T-helper 2 cell treated with Interferon-gamma antibody and Interleukin-4, amounts not matched to agents 100 ng/mL and 5 ng/mL, for 36 hours (primary cell): ENCODE measurements at regions not wholly inside any gene's neighbourhood (a gene's known extent, or its start where the extent isn't known, plus 50 kb on each side); places are given as distances from the start of the nearest gene placed in this dataset.

Experiments
- intact Hi-C: fragments of 100-400 bp; cut with micrococcal nuclease; formaldehyde crosslinking; loops from one replicate; pipeline ENCODE4 v1.15.1; 2023

DNA sequence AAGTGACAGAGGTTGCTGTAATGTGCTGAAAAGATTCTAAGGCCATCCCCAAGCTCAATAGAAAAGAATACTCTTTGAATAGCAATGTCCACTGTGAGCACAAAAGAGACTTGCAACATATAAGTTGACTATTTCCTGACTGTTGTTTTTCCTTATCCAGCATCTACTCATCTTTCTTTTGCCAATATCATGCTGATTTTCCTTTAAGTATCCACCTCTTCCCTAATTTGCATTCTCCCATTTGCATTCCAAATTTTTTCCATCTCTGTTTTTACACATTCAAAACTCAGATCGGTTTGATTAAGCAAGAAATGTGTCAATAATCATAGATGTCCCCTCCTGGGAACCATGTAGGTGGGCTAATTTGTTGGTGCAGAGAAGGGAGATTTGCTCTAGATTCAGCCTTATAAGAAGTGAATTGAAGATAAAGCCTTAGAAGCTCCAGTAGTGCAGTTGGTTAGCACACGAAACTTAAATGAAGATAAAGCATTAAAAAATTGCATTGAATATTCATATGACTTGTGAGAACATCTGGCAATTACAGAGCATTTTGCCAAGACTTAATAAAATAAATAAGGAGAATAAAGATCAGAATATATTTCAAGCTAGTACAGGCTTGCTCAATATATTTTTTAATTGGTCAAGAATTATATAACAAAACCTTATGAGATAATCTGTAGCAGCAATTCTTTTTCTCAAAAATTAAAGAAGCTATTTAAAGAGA, 267.6 kb downstream of the TMEM167A start:
- intact Hi-C loops = no loop called here

DNA sequence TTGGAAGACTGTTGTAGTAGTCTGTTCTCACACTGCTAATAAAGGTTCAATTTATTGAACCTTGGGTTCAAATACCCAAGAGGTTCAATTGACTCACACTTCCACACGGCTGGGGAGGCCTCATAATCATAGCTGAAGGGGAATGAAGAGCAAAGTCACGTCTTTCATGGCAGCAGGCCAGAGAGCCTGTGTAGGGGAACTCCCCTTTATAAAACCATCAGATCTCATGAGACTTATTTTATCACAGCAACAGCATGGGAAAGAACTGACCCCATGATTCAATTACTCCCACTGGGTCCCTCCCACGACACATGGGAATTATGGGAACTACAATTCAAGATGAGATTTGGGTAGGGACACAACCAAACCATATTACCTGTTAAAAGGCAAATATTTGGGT, 268.2 kb downstream of the TMEM167A start:
- intact Hi-C loops = no loop called here

DNA sequence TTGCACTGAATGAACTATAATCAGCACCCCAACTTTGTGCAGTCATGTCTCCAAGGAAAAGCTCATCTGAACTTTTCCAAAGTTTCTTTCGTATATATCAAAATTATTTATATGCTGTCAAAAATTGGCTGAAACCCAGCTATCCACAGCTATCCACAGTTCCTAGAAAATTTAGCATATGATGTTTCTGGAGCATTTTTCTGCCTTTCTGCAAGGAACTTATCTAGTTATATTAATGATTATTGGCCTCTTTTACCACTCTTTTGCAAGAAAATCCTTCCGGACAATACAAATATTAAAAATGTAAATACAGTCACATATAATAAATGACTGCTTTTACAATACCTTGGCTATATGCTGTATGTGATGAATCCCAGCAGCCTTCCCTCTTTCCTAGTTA, 270.2 kb downstream of the TMEM167A start:
- intact Hi-C loops = no loop called here

DNA sequence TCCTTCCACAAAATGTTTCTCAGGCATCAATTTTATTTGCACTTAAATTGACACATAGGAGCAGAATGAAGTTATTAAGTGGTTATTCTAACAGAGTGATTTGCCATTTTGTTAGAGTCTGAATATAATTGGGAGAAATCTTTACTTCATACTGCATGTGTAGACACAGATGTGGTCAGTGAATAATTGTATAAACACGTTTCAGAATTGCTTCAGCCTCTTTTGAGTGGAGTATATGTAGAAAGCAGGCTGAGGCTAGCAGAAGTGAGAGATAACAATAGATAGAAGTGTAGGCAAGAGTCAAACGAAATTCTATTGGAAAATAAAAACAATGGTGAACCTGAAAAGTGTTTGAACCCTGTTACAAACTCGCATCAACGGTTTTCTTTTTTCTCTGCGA, 270.7 kb downstream of the TMEM167A start:
- intact Hi-C loops = no loop called here

DNA sequence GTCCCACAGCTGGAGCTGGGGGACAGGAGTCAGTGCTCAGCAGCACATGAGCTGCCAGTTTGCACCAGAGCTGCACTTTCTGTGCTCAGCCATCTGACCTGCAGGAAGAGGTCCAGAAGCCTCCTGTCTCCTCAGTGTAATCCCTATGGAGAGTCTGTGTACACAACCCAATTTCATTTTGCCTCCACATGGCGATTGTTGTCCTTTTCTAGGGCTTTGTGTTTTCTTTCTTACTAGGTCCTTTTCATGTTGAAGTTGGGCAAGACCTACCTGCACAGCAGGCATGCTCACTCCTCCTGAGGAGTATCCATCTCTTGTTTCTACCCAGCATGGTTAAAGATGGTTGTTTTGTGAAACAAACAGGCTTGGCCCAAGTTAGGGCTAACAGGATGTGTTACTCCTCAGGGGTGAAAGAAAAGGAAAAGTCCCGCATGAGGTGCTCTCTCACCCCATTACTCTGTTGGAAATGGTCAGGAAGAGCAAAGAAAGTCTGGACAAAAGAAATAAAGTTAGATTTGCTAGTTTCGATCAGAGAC, 273.0 kb downstream of the TMEM167A start:
- intact Hi-C loops = no loop called here

DNA sequence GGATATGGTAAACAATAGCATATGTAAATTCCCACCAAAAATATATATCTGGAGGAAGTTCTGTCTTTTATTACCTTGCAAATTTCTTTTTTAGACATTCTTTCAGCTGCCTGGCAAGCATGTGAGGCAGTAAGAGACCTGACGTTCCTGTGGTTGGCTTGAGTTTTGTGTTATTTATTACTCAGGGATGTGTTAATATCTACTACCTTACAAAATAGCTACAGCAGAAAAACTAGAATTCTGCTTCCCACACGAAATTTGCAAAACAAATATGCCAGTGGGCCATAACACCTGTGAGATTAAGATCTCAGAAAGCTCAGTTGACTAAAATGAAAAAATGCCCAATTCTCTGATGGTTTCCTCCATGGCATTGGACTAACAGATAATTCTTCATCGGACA, 274.2 kb downstream of the TMEM167A start:
- intact Hi-C loops = no loop called here

DNA sequence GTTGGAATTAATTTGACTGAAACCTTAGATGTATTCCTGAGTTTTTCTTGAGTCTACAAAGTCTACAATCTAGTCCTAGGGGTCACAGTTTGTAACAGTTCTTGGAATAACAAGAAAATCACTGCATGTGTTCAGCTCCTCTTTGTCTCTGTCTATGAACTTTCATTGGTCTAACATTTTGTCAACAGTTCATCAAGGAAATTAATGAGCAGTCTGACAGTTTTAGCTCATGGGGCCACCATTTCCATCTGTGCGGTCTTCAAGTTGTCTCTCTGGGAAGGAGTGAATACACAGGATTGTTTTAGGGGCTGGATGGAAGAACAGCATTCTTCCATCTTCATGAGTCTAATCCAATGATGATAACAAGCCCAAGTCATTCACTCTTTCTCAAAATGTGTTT, 276.4 kb downstream of the TMEM167A start:
- intact Hi-C loops = no loop called here

DNA sequence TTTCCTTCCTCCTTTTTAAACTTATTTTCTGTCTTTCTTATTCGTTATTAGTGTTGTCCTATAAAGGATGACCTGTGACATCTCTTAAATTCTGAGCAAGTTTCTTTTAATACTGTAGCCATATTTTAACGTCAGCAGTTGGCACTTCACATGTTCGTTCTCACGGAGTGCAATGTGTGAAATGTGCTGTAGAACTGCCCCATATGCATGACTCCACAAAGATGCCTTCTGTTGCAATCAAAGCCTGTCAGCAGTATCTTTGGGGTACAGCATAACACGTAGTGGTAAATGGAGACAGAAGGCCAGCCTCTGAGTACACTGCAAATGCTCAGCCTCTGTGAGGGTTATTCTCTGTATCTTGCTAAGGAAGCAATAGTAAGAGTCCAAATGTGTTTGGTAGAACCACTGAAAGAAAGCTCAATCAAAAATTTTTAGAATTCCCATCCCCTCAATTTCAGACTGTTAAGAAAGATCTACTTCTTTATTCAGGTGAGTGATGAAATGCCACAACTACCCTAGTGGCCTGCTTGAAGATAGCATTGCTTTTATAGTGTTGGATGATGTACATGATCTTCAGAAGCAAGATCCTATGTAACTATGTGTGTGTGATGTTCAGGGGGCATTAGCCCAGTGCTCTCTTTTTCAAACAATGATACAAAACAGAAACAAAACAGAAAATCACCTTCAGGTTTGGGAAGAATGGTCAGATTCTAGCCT, 277.7 kb downstream of the TMEM167A start:
- intact Hi-C loops = no loop called here

DNA sequence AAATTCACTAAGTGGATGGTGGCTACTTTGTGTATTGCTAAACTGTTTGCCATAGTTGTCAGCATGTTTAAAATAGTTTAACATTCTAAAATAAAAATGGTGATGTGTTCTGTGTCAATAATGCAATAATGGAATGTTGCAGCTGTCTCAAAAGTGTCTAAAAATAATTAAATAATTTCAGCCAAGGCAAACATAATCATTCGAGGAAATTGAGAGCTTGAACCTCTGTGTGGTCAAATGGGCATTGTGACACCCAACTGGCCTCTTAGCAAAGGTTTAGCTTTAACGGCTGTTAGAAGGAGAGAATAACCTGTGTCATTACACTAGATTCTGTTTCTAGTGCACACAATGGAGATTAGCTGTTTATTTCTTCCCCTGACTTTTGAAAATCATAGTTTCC, 278.5 kb downstream of the TMEM167A start:
- intact Hi-C loops = no loop called here

DNA sequence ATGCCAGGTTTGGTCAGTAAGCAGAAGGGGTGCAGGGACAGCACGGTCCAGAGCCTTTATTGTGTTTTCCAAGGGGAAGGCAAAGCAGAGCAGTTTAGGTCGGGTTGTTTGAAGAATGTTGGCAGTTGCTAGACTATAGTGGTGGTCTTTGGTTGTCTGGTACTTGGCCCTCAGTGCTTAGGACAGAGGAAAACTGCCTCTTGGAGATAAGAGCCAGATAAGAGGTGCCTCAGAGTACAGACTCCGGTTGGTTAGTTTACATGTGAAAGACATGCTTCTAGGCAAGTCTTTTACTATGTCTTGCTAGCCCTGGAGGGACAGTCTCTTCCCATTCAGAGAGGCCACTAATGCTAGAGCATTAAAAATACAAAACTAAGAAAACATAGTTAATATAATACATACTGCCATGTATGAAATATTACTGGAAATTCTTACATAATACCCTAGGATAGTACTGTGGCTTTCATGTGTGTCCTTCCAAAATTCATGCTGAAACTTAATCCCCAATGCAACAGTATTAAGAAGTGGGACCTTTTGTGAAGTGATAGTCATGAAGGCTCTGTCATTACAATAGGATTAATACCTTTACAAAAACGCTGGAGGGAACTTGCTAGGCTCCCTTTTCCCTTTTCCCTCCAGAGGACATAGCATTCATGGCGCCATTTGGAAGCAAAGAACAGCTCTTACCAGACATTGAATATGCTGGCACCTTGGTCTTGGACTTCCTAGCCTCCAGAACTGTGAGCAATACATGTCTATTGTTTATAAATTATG, 280.4 kb downstream of the TMEM167A start:
- intact Hi-C loops = no loop called here

DNA sequence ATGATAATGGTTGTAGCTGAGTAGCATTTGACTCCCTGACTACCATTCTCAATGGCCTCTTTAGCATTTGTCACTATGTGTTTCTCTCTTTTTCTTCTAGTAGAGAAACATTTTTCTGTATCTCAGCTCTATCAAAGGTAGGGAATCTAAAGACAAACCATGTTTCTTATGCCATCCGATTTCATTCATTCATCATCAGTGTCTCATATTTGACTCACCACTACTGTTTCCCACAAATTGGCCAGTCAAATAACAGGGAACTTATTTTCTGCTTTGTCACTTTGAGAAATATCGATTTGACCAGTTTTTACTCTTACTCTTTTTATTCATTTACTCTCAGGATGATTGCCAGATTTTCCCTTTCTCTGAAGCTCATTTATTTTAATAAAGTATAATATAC, 282.3 kb downstream of the TMEM167A start:
- intact Hi-C loops = loop anchor here (1.0 kb wide), 1 partner anchor 443 kb away; no protein-coding TSS in a partner anchor

DNA sequence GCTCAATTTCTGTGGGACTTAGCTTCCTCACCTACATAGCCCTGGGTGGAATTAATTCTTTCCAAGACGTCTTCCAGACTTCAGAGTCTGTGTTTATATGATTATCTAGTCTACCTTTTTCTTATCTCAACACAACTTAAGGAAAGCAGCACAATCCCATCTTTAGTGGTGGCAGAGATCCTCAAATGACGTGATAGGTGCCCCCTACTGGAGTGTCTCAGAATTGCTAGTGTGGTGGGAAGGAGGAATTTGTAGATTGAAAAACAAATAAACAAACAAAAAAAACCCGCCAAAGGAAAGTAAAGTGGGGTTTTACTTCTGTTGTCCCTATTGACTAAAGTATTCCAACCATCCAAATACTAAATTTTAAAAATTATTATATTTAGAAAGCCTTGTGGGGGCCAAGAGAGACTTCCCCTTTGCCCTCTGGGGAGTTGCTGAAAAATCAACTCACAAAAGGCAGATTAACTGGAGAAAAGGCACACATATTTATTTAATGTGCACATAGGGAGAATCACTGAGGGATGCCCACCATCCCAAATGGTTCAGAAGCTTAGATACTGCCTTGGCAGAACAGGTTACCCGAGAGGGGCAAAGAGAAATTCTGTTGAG, 283.3 kb downstream of the TMEM167A start:
- intact Hi-C loops = loop anchor here (1.0 kb wide), 2 partner anchors 153 to 442 kb away; no protein-coding TSS in a partner anchor

DNA sequence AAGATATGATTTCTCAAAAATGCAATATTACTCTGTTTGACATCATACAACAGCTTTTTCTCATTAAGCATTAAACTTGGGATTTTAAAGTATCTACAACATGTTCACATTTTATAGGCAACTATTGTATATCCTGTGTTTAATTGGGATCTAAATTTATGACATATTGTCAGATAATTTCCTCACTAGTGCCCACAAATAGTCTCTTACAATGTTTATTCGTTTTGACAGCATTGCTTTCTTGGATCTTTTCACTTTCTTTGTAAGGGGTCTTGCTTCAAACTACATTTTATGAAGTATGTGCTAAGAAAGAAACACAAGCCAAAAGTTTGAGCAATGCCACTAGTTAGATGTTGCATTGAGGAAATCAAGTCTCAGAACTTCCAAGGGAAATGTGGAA, 285.1 kb downstream of the TMEM167A start:
- intact Hi-C loops = no loop called here

DNA sequence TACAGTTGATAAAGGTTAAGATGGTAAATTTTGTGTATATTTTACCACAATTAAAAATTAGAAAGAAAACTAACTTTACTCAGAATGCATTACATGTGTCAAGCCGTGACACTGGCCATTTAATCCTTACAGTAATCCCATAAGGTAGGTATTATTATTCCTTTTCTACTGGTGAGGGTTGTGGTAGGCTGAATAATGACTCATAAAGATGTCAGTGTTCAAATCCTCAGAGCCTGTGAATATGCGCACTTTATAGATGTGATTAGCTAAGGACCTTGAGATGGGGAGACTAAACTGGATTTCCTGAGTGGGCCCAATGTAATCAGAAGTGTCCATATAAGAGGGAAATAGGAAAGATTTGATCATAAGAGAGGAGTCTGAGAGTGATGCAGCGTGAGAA, 288.1 kb downstream of the TMEM167A start:
- intact Hi-C loops = no loop called here

DNA sequence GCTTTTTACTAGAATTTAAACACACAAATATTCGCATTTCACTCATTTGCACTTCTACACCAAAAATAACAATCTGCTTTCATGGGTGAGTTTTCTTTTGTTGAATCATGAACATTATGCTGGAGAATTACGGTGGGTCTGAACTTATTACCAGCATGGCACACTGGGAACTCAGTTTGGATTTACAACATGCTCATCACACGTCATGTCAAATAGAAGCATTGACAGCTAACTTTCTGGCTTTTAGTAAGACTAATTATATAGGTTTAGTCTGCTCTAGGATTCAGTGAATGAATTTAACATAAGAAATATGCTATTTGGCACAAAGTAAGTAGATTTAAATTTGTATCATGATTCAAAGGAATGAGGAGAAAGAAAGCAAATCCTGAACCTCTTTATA, 290.4 kb downstream of the TMEM167A start:
- intact Hi-C loops = no loop called here

DNA sequence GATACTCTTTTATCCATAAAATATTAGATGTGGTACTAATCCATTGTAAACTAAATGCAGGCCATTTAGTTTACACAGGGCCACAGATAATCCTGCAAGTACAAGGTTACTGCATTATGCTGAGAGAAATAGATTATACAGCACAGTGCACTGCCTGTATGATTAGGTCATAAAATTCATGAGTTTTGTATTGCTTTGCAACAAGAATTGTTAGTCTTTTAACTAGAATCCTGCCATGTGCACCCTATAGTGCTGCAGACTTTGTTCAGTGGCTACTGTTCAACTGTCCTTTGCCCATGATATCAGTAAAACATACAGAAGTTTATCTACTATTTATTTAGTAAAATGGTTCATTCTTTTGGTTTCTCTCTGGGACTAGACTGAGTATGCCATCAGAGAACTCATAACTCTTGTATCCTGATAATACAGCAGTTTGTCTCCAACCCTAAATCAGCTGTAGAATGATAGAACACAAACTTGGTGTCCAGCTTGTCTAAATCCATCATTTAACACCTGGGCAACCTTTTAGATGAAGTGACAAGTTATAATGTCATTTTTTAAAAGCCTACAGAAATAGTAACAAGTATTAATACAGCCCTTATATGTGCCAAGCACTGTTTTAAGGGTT, 291.2 kb downstream of the TMEM167A start:
- intact Hi-C loops = no loop called here

DNA sequence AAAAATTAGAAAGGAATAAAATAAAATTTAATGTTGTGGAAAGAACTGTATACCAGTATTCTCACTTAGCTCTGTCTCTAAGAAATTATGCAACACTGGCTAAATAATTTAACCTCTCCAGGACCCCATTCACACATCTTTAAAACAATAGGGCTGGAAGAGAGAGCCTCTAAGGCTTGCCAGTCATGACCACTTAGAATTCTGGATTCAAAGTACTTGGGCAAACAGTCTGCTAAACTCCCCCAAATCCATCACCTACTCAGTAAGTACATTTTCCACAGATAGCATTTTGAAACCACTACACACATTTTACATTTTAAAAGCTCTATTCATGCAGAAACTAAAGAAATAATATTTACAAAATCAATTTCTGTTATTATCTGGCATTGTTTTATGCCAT, 291.7 kb downstream of the TMEM167A start:
- intact Hi-C loops = no loop called here

DNA sequence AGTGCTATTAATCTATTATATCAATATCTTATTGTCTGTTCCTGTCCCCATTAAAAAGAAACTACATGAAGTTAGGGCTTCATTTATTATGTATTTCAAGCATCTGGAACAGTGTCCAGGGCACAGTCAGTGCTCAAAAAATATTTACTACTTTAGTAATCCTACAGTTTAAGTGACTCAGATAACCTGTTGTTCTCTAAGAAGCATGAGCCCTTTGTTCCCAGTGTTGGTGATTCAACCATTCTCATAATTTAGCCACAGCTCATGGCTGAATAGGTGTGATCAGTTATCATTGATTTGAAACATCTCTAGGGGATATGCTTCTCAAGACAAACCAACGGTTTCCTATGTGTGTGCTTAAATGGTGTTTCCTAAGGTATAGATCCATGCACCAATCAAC, 292.7 kb downstream of the TMEM167A start:
- intact Hi-C loops = no loop called here

DNA sequence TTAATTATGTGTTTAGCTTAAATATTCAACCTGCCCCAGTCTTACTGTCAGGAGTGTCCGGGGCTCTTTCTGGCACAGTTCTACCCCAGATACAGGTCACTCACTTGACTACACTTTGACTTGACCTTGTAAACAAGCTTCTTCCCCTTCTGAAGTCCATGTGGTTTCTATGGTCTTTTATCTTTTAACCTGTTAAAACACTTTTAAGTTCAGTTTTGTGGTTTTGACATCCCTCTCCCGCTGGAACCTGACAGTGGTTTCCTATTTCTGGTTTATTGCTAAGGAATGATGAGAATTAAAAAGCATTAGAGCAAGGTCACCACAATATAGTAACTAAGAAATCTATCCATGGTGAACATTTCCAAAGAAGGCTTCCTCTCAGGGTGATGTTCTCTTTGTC, 300.1 kb downstream of the TMEM167A start:
- intact Hi-C loops = no loop called here

DNA sequence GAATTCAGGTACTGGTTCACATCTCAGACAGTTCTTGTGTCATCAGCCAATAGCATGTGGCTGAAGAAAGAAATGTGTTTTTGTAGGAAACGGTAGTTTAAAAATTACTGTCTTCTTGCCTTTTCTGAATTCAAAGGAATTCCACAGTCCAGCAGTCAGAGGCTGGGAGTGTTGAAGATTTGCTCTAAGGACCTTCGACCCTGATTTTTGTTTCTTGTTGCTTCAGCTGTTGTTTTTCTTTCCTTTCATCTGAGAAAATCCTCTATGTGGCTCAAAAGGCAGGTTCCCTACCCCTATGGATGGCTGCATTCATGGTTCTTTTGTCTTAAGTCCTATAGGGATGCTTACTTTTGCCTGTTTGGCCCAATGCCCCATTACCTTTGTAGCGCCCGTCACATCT, 304.9 kb downstream of the TMEM167A start:
- intact Hi-C loops = no loop called here

DNA sequence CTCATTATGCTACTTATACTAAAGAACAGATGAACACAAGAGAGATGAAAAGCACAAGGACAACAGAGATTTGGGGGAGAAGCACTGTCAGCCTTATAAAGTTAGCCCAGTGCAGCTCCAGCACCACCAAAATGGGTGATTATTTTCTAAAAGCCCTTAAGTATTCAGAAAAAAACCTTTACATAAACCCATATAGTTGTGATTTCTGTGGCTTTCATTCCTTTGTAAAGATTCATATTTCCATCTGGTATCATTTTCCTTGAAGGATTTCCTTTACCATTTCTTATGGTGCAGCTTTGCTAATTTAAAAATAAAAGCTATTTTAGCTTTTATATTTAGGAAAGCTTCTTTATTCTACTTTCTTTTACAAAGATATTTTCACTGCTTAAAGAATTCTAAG, 311.0 kb downstream of the TMEM167A start:
- intact Hi-C loops = no loop called here
